ENCODE measurements at regions not wholly inside any gene's neighbourhood (a gene's known extent, or its start where the extent isn't known, plus 50 kb on each side); places are given as distances from the start of the nearest gene placed in this dataset.

DNA sequence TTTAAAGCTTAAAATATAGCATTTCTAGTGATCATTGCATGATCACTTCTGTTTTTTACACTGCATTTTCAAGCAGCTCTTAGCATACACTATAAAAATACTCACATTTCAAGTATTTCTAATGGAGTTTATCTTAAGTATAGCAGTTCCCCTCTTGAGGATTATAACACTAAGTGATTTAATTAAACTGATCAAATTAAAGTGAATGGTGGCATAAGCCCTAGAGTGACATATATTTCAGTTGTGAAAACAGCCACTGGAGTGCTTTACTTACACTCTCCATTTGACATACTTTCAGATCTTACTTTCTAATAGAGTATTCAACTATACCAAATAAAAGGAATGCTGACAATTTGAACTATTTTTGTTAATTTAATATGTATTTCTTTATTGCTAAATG is 623.3 kb upstream of the TMPRSS15 start:
- intact Hi-C loops (cut with DNase I) = no loop called here
- Histone ChIP-seq H3K9me3 (peaks cover 0 to 10% (median 0%) of the 10 kb centered on the region in 11 donors), H3K27ac (no peak overlapping the region), H3K4me1 (no peaks in the 10 kb centered on the region), H3K36me3 (no peaks in the 10 kb centered on the region), H3K4me3 (no peak overlapping the region), H3K27me3 (no peaks in the 10 kb centered on the region)
- TF ChIP-seq, protein P1, sequence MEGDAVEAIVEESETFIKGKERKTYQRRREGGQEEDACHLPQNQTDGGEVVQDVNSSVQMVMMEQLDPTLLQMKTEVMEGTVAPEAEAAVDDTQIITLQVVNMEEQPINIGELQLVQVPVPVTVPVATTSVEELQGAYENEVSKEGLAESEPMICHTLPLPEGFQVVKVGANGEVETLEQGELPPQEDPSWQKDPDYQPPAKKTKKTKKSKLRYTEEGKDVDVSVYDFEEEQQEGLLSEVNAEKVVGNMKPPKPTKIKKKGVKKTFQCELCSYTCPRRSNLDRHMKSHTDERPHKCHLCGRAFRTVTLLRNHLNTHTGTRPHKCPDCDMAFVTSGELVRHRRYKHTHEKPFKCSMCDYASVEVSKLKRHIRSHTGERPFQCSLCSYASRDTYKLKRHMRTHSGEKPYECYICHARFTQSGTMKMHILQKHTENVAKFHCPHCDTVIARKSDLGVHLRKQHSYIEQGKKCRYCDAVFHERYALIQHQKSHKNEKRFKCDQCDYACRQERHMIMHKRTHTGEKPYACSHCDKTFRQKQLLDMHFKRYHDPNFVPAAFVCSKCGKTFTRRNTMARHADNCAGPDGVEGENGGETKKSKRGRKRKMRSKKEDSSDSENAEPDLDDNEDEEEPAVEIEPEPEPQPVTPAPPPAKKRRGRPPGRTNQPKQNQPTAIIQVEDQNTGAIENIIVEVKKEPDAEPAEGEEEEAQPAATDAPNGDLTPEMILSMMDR (IDR thresholded peaks at IDR 0.05) = no peak
- ATAC-seq (no peak), DNase-seq (no peak)

DNA sequence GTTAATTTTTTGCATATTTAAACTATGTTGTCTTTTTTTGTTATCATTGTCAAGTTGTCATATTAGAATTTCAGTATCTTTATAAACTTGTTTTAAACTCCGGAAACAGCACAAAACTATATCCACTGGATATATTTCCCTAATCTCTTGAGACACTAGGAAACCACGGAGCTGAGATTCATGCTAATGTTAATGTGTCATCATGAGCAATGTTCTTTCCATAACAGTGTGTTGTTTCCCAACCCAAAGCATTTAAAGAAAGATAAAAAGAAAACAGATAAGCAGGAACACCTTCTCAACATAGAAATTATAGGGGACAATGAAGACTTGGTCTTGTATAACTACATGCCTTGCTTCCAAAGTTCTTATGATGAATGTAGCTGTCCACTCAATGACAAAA is 626.2 kb upstream of the TMPRSS15 start:
- peaks cover 0 to 15% (median 0%) of the 10 kb centered on the region in 11 donors for H3K9me3 ChIP-seq
- intact Hi-C loops (cut with DNase I) = no loop called here
- DNase-seq = no peak
- no peak overlapping the region for H3K27ac ChIP-seq
- no peaks in the 10 kb centered on the region for H3K36me3 ChIP-seq
- TF ChIP-seq, protein P1 (IDR thresholded peaks at IDR 0.05) = no peak
- no peaks in the 10 kb centered on the region for H3K4me1 ChIP-seq
- H3K4me3 ChIP-seq = no peak overlapping the region
- no peaks in the 10 kb centered on the region for H3K27me3 ChIP-seq
- 48 to 61% methylated on average over 2 of the region's 2 CpGs for WGBS, 2 donors
- ATAC-seq = no peak

DNA sequence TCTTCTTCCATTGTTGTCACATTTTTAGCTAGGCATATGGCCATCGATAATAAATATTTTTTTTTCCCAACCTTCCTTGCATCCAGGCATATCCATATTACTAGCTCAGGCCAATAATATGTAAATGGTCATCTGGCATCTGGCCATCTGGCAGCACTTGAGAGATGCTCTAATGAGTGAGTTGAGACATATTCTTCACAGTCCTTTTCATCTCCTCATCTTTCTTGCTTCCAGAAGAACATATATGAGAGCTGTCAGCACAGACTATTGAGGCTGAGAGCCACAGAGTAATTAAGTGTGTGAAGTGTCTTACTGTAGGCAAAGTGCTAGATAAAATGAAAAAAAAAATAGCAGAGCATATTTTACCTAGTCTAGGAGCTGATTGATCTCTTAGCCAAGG is 628.4 kb upstream of the TMPRSS15 start:
- H3K27ac ChIP-seq = no peak overlapping the region
- H3K27me3 ChIP-seq = no peaks in the 10 kb centered on the region
- H3K36me3 ChIP-seq = no peaks in the 10 kb centered on the region
- H3K4me3 ChIP-seq = no peak overlapping the region
- no peak for DNase-seq
- H3K9me3 ChIP-seq = peaks cover 0 to 15% (median 0%) of the 10 kb centered on the region in 11 donors
- no peak for ATAC-seq
- no peaks in the 10 kb centered on the region for H3K4me1 ChIP-seq
- intact Hi-C loops (cut with DNase I) = no loop called here
- TF ChIP-seq, protein P1 (IDR thresholded peaks at IDR 0.05) = no peak
- WGBS, 2 donors = 85 to 86% methylated on average over 1 of the region's 1 CpG

DNA sequence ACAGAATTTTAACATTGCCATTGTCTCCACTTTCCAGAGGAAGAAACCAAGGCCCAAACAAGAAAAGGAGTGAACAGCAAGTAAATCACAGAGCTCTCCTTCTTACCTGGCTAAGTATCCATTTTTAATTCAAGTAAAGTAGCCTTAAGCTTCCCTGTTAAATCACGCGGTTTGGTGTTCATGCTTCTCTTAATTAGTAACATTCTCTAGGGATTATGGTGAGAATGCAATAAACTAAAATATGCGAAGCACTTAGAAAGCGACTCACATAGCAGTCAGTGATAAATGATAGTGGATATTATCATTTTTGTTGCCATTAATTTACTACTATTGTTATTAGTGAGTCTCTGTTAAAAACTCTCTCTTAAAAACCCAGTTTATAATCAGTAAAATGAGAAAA is 630.5 kb upstream of the TMPRSS15 start:
- TF ChIP-seq, protein P1 (IDR thresholded peaks at IDR 0.05) = no peak
- Histone ChIP-seq H3K36me3 (no peaks in the 10 kb centered on the region), H3K4me3 (no peak overlapping the region), H3K27ac (no peak overlapping the region), H3K4me1 (no peaks in the 10 kb centered on the region), H3K9me3 (peaks cover 0 to 25% (median 0%) of the 10 kb centered on the region in 11 donors), H3K27me3 (no peaks in the 10 kb centered on the region)
- 81 to 91% methylated on average over 4 of the region's 4 CpGs for WGBS, 2 donors
- intact Hi-C loops (cut with DNase I) = no loop called here
- DNase-seq = no peak
- no peak for ATAC-seq

DNA sequence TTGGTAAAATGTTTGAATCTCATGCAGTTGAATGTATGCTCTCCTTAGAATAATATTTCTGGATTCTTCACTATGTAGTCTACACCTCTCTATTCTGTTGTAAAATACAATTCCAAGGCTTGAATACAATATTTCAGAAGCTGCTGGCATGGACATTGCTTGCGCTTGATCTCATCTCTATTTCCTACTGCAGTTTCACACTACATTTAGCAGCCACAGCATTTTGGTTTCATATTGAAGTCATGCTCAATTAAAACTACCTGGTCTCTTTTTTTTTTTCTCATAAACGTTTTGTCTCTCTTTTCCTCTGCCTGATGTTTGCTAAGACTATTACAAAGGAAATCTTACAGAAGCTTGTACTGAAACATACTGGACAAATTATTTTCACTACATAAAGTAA is 631.0 kb upstream of the TMPRSS15 start:
- H3K27ac ChIP-seq = no peak overlapping the region
- intact Hi-C loops (cut with DNase I) = no loop called here
- H3K36me3 ChIP-seq = no peaks in the 10 kb centered on the region
- ATAC-seq = no peak
- H3K4me1 ChIP-seq = no peaks in the 10 kb centered on the region
- TF ChIP-seq, protein P1 (IDR thresholded peaks at IDR 0.05) = no peak
- H3K27me3 ChIP-seq = no peaks in the 10 kb centered on the region
- WGBS, 2 donors = 67 to 73% methylated on average over 2 of the region's 2 CpGs
- H3K4me3 ChIP-seq = no peak overlapping the region
- H3K9me3 ChIP-seq = peaks cover 0 to 28% (median 0%) of the 10 kb centered on the region in 11 donors
- no peak for DNase-seq
